Erythroblast (primary cell): ENCODE measurements at regions not wholly inside any gene's neighbourhood (a gene's known extent, or its start where the extent isn't known, plus 50 kb on each side); places are given as distances from the start of the nearest gene placed in this dataset.

Experiments used
- GATA1 ChIP-seq: IDR thresholded peaks from 2 replicates; pipeline ENCODE4 v1.6.1; 2011; ENCODE audit warnings: low read depth, mild to moderate bottlenecking, control low read depth, low read length, moderate library complexity
- POLR2A ChIP-seq: IDR thresholded peaks from 2 replicates; pipeline ENCODE4 v1.6.1; 2011; ENCODE audit warnings: mild to moderate bottlenecking, low read length

GRCh38 chr6:108768166-108768555 is 80.1 kb upstream of the ARMC2 start:
- TF ChIP-seq POLR2A: no peak
- TF ChIP-seq GATA1: no peak
